MCF 10A (cell line): ENCODE measurements at regions not wholly inside any gene's neighbourhood (a gene's known extent, or its start where the extent isn't known, plus 50 kb on each side); places are given as distances from the start of the nearest gene placed in this dataset.

Experiments
- BruUV-seq: library from RNA; stranded (reverse); fragments of 400-500 nt; replicated peaks from 2 replicates; lab custom pipeline; 2021; lab: Mats Ljungman, UMichigan
- CTCF ChIA-PET: fragments of 300-600 bp; sonication (Branson Sonifier 250); formaldehyde crosslinking; extraction: SDS; loops from one replicate; lab custom pipeline; 2021; ENCODE audit warnings: antibody characterized with exemption, inconsistent platforms; lab: Yijun Ruan, JAX
- POLR2A ChIA-PET: fragments of 300-600, 350-650 bp; sonication (Branson Sonifier 250); formaldehyde crosslinking; extraction: SDS; loops from one replicate; lab custom pipeline; 2020; ENCODE audit warnings: antibody characterized with exemption, inconsistent platforms; lab: Yijun Ruan, JAX
- DNase-seq: peaks from one replicate; pipeline ENCODE4 v3.0.0-alpha.2; 2018; ENCODE audit not compliant: unreplicated experiment
- H3K27ac Mint-ChIP-seq: one replicate; pipeline ENCODE4 v1.8.0; 2022; ENCODE audit warnings: mild to moderate bottlenecking, low read depth, mixed read lengths; ENCODE audit not compliant: unreplicated experiment
- H3K27me3 Mint-ChIP-seq: one replicate; pipeline ENCODE4 v1.8.0; 2022; ENCODE audit warnings: mixed read lengths; ENCODE audit not compliant: insufficient read depth, unreplicated experiment
- H3K36me3 Mint-ChIP-seq: one replicate; pipeline ENCODE4 v1.8.0; 2022; ENCODE audit warnings: mild to moderate bottlenecking, moderate library complexity, mixed read lengths; ENCODE audit not compliant: insufficient read depth, unreplicated experiment
- H3K4me1 Mint-ChIP-seq: one replicate; pipeline ENCODE4 v1.8.0; 2022; ENCODE audit warnings: mixed read lengths; ENCODE audit not compliant: insufficient read depth, unreplicated experiment
- H3K4me3 Mint-ChIP-seq: one replicate; pipeline ENCODE4 v1.8.0; 2022; ENCODE audit warnings: mild to moderate bottlenecking, moderate library complexity, mixed read lengths; ENCODE audit not compliant: unreplicated experiment
- H3K9me3 Mint-ChIP-seq: one replicate; pipeline ENCODE4 v1.8.0; 2022; ENCODE audit warnings: mixed read lengths; ENCODE audit not compliant: unreplicated experiment
- intact Hi-C: fragments of 100-400 bp; cut with micrococcal nuclease; formaldehyde crosslinking; loops from 2 replicates; pipeline ENCODE4 v1.14.1; 2022
- TF ChIP-seq, protein P1 (sequence below): fragments of 200-600 bp; IDR thresholded peaks from one replicate; pipeline ENCODE4 v1.8.0; 2022; ENCODE audit warnings: antibody characterized with exemption, mild to moderate bottlenecking; ENCODE audit not compliant: unreplicated experiment

GRCh38 chrX:39709812-39710211 lies 387.9 kb downstream of the BCOR start:
- ChIA-PET CTCF (no interaction called here), POLR2A (no interaction called here)
- Mint-ChIP-seq H3K27ac (no peak overlapping the region), H3K4me1 (peaks cover 5% of the 10 kb centered on the region), H3K4me3 (no peak overlapping the region), H3K36me3 (no peaks in the 10 kb centered on the region), H3K9me3 (no peaks in the 10 kb centered on the region), H3K27me3 (peaks cover 33% of the 10 kb centered on the region)
- intact Hi-C loops = no loop called here
- TF ChIP-seq, protein P1, sequence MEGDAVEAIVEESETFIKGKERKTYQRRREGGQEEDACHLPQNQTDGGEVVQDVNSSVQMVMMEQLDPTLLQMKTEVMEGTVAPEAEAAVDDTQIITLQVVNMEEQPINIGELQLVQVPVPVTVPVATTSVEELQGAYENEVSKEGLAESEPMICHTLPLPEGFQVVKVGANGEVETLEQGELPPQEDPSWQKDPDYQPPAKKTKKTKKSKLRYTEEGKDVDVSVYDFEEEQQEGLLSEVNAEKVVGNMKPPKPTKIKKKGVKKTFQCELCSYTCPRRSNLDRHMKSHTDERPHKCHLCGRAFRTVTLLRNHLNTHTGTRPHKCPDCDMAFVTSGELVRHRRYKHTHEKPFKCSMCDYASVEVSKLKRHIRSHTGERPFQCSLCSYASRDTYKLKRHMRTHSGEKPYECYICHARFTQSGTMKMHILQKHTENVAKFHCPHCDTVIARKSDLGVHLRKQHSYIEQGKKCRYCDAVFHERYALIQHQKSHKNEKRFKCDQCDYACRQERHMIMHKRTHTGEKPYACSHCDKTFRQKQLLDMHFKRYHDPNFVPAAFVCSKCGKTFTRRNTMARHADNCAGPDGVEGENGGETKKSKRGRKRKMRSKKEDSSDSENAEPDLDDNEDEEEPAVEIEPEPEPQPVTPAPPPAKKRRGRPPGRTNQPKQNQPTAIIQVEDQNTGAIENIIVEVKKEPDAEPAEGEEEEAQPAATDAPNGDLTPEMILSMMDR = no peak
- DNase-seq = no peak
- no TSS peak for BruUV-seq

- no peak overlapping the region for H3K4me3 Mint-ChIP-seq
- ChIA-PET CTCF (no interaction called here), POLR2A (interaction anchor here (1.2 kb wide), 1 partner anchor 8 kb away, joined by 3 read pairs; no protein-coding TSS in a partner anchor)
- peaks cover 33% of the 10 kb centered on the region for H3K27me3 Mint-ChIP-seq
- no peaks in the 10 kb centered on the region for H3K4me1 Mint-ChIP-seq
- DNase-seq = no peak
- BruUV-seq = no TSS peak
- TF ChIP-seq, protein P1 = no peak
- H3K36me3 Mint-ChIP-seq = no peaks in the 10 kb centered on the region
- intact Hi-C loops = no loop called here
- H3K9me3 Mint-ChIP-seq = no peaks in the 10 kb centered on the region
- H3K27ac Mint-ChIP-seq = no peak overlapping the region
Observed at GRCh38 chrX:39710776-39711175, 387.0 kb downstream of the BCOR start.

DNA sequence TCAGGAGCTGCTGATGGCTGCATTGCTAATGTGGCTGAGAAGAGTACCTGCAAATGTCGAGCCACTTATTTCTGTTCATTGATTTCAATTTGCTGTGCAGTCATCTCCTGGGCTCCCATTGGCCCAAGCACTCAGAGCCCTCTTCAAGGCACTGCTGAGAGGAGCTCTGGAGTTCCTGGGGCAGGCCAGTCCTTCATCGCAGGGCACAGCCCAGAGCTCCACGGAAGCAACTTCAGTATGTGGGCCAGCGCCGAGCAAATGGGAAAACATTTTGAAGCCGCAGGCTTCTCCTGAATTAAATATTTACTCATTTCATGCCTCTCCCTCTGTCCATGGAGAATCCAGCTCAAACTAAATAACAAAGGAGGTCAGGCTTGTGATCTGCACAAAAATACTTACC lies 383.3 kb downstream of the BCOR start:
- Mint-ChIP-seq H3K27me3 (peaks cover 4% of the 10 kb centered on the region), H3K4me3 (no peak overlapping the region), H3K36me3 (no peaks in the 10 kb centered on the region), H3K9me3 (no peaks in the 10 kb centered on the region), H3K4me1 (peaks cover 6% of the 10 kb centered on the region), H3K27ac (no peak overlapping the region)
- POLR2A ChIA-PET = no interaction called here
- DNase-seq = no peak
- no TSS peak for BruUV-seq
- TF ChIP-seq, protein P1 = no peak
- CTCF ChIA-PET = no interaction called here
- intact Hi-C loops = no loop called here

GRCh38 chrX:39716401-39716800 lies 381.4 kb downstream of the BCOR start:
- Mint-ChIP-seq H3K27ac (no peak overlapping the region), H3K4me3 (no peak overlapping the region), H3K27me3 (peaks cover 14% of the 10 kb centered on the region), H3K4me1 (peaks cover 6% of the 10 kb centered on the region), H3K36me3 (no peaks in the 10 kb centered on the region), H3K9me3 (no peaks in the 10 kb centered on the region)
- CTCF ChIA-PET = interaction anchor here (1.1 kb wide), 1 partner anchor 14 kb away, joined by 4 read pairs; no protein-coding TSS in a partner anchor
- intact Hi-C loops = no loop called here
- TF ChIP-seq, protein P1 = no peak
- no TSS peak for BruUV-seq
- DNase-seq = no peak
- POLR2A ChIA-PET = no interaction called here
